HCT116 (cell line): ENCODE measurements at regions not wholly inside any gene's neighbourhood (a gene's known extent, or its start where the extent isn't known, plus 50 kb on each side); places are given as distances from the start of the nearest gene placed in this dataset.

ENCODE experiments used
- ATAC-seq: fragments of 200-7000 bp; cut with Tn5 transposase; 2 replicates; pipeline ENCODE4 v1.9.1; 2020; ENCODE audit warnings: mild to moderate bottlenecking, moderate library complexity
- BruUV-seq: library from RNA; stranded (reverse); fragments of 400-500 nt; replicated peaks from 2 replicates; lab custom pipeline; 2021; lab: Mats Ljungman, UMichigan
- CTCF ChIA-PET: fragments of 300-600 bp; sonication (Branson Sonifier 250); formaldehyde crosslinking; loops from one replicate; lab custom pipeline; 2021; ENCODE audit warnings: antibody characterized with exemption; lab: Charles Lee
- POLR2A ChIA-PET: fragments of 300-600, 350-600 bp; sonication (Branson Sonifier 250); formaldehyde crosslinking; loops from one replicate; lab custom pipeline; 2021; ENCODE audit warnings: antibody characterized with exemption; lab: Charles Lee
- RAD21 ChIA-PET, 2 experiments: fragments of 300-600 bp; sonication (Branson Sonifier 250); formaldehyde crosslinking; loops; one replicate each; lab custom pipeline; 2023; ENCODE audit warnings: low total read pairs in 2 of 2; ENCODE audit not compliant: uncharacterized antibody in 2 of 2, unreplicated experiment in 2 of 2, low non-redundant PET in 1 of 2; lab: Charles Lee
- DNase-seq: peaks from one replicate; pipeline ENCODE4 v3.0.0-alpha.2; 2010; ENCODE audit warnings: low read depth, low spot score
- H2AFZ ChIP-seq: fragments of 200-600 bp; shearing (Covaris generic), sonication (generic); 2 replicates; pipeline ENCODE4 v1.6.1; 2017; ENCODE audit warnings: low read depth, mixed run types, mixed read lengths, antibody characterized with exemption, low read length; ENCODE audit not compliant: poor library complexity, severe bottlenecking
- H3K27ac ChIP-seq: 2 replicates; pipeline ENCODE4 v1.5.1; 2012; ENCODE audit warnings: low read depth, low read length
- H3K27me3 ChIP-seq: fragments of 200-600 bp; sonication (generic); 2 replicates; pipeline ENCODE4 v1.6.1; 2016; ENCODE audit warnings: mixed run types, low read length, mixed read lengths; ENCODE audit not compliant: insufficient read depth
- H3K36me3 ChIP-seq, 2 experiments: fragments of 200-500 bp in 1 of 2; fragments of 200-600 bp in 1 of 2; sonication (Bioruptor generic) in 1 of 2; sonication (generic) in 1 of 2; 2 replicates each; pipeline versions ENCODE4 v1.5.1 to v1.6.1; 2014 to 2016; ENCODE audit warnings: low read length in 2 of 2, inconsistent platforms in 1 of 2, mixed read lengths in 1 of 2, mixed run types in 1 of 2; ENCODE audit not compliant: insufficient read depth in 2 of 2, control insufficient read depth in 1 of 2
- H3K4me1 ChIP-seq, 2 experiments: fragments of 200-600 bp in 1 of 2; sonication (generic) in 1 of 2; 2 replicates each; pipeline versions ENCODE4 v1.5.1 to v1.6.1; 2012 to 2017; ENCODE audit warnings: low read length in 2 of 2, inconsistent platforms in 1 of 2, mild to moderate bottlenecking in 1 of 2, mixed read lengths in 1 of 2, mixed run types in 1 of 2, moderate library complexity in 1 of 2; ENCODE audit not compliant: insufficient read depth in 2 of 2, control insufficient read depth in 1 of 2
- H3K4me2 ChIP-seq: fragments of 200-600 bp; sonication (generic); 2 replicates; pipeline ENCODE4 v1.6.1; 2017; ENCODE audit warnings: mixed run types, low read length, mixed read lengths
- H3K4me3 ChIP-seq, 2 experiments: fragments of 200-600 bp in 1 of 2; sonication (generic) in 1 of 2; replicated peaks in 1 of 2; 2 replicates each; pipeline ENCODE4 v1.5.1; 2011 to 2016; ENCODE audit warnings: low read length in 2 of 2, control low read depth in 1 of 2, low read depth in 1 of 2, mild to moderate bottlenecking in 1 of 2, mixed read lengths in 1 of 2, mixed run types in 1 of 2
- H3K79me2 ChIP-seq: fragments of 200-600 bp; sonication (generic); 2 replicates; pipeline ENCODE4 v1.6.1; 2017; ENCODE audit warnings: mild to moderate bottlenecking, mixed run types, low read length, moderate library complexity, mixed read lengths; ENCODE audit not compliant: insufficient read depth
- H3K9ac ChIP-seq: fragments of 200-600 bp; sonication (generic); 2 replicates; pipeline ENCODE4 v1.6.1; 2016; ENCODE audit warnings: low read length, mixed read lengths
- H3K9me2 ChIP-seq: fragments of 200-600 bp; sonication (generic), shearing (Covaris generic); 2 replicates; pipeline ENCODE4 v1.6.1; 2017; ENCODE audit warnings: mixed run types, mild to moderate bottlenecking, moderate library complexity; ENCODE audit not compliant: insufficient read depth
- H3K9me3 ChIP-seq, 2 experiments: fragments of 200-500 bp in 1 of 2; fragments of 200-600 bp in 1 of 2; sonication (Bioruptor generic) in 1 of 2; sonication (generic) in 1 of 2; 2 replicates each; pipeline ENCODE4 v1.6.1; 2014 to 2017; ENCODE audit warnings: low read length in 2 of 2, mixed read lengths in 2 of 2, inconsistent platforms in 1 of 2, low read depth in 1 of 2, mild to moderate bottlenecking in 1 of 2, mixed run types in 1 of 2, moderate library complexity in 1 of 2; ENCODE audit not compliant: control insufficient read depth in 1 of 2, insufficient read depth in 1 of 2
- H4K20me1 ChIP-seq: fragments of 200-600 bp; sonication (generic), shearing (Covaris generic); 2 replicates; pipeline ENCODE4 v1.6.1; 2017; ENCODE audit warnings: mixed run types, mild to moderate bottlenecking, moderate library complexity; ENCODE audit not compliant: insufficient read depth
- CEBPB ChIP-seq: IDR thresholded peaks from 2 replicates; pipeline ENCODE4 v1.6.1; 2012; ENCODE audit warnings: low read depth
- ELF1 ChIP-seq: IDR thresholded peaks from 2 replicates; pipeline ENCODE4 v1.6.1; 2012; ENCODE audit warnings: low read depth, borderline replicate concordance
- EZH2 ChIP-seq: fragments of 200-600 bp; sonication (generic); IDR thresholded peaks from 2 replicates; pipeline ENCODE4 v1.6.1; 2017; ENCODE audit warnings: antibody characterized with exemption, mixed run types
- JUND ChIP-seq: IDR thresholded peaks from 2 replicates; pipeline ENCODE4 v1.6.1; 2012
- POLR2AphosphoS5 ChIP-seq: IDR thresholded peaks from 2 replicates; pipeline ENCODE4 v1.6.1; 2011; ENCODE audit warnings: mild to moderate bottlenecking, low read depth, low read length, moderate library complexity
- RAD21 ChIP-seq: IDR thresholded peaks from 2 replicates; pipeline ENCODE4 v1.6.1; 2012; ENCODE audit warnings: low read depth, mild to moderate bottlenecking
- SIN3A ChIP-seq: IDR thresholded peaks from 2 replicates; pipeline ENCODE4 v1.6.1; 2012; ENCODE audit warnings: low read depth
- TCF7L2 ChIP-seq: IDR thresholded peaks from 2 replicates; pipeline ENCODE4 v1.7.0; 2011; ENCODE audit warnings: borderline replicate concordance, inconsistent platforms; ENCODE audit not compliant: insufficient read depth, insufficient read length; ENCODE audit errors: extremely low read depth
- YY1 ChIP-seq: IDR thresholded peaks from 2 replicates; pipeline ENCODE4 v1.6.1; 2011; ENCODE audit warnings: low read length, low read depth, moderate library complexity, mild to moderate bottlenecking; ENCODE audit not compliant: insufficient replicate concordance; ENCODE audit errors: extremely low read depth
- ZNF274 ChIP-seq: fragments of 200-500 bp; sonication (Bioruptor generic); IDR thresholded peaks from 2 replicates; pipeline ENCODE4 v1.6.1; 2014; ENCODE audit warnings: mild to moderate bottlenecking, low read depth, low read length, inconsistent platforms
- intact Hi-C: fragments of 100-400 bp; cut with micrococcal nuclease; formaldehyde crosslinking; loops from 2 replicates; pipeline ENCODE4 v1.10.0; 2022
- TF ChIP-seq, protein P1 (sequence below): IDR thresholded peaks from 2 replicates; pipeline ENCODE4 v1.6.1; 2012
- TF ChIP-seq, protein P2 (sequence below): IDR thresholded peaks from 2 replicates; pipeline ENCODE4 v1.6.1; 2012; ENCODE audit warnings: low read depth

DNA sequence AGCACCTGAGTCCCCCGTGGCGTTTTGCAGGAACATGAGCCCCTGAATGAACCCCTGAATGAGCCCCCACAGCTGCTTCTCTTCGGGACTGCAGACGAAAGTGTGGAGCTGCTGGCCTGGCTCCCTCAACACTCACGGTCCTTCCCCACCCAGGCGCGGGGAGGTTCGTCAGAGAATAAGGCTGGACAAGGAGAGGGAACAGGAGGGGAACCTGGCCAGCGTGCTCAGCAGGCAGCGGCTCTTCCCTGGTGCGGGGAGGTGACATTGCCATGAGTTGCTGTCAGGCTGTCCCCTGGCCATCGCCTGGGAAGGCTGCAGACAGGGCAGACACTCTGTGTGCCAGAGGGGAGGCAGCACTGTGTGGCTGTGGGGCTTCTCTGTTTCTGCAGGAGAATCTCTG lies 80.9 kb upstream of the SHH start:
- peaks cover 14 to 23% of the 10 kb centered on the region in 2 experiments; a peak in 3 of 4 replicates for H3K4me1 ChIP-seq
- H3K27me3 ChIP-seq, result no peaks in the 10 kb centered on the region
- POLR2A ChIA-PET, result no interaction called here
- H3K9ac ChIP-seq, result no peak overlapping the region
- no peak overlapping the region for H3K27ac ChIP-seq
- DNase-seq, result no peak
- no TSS peak for BruUV-seq
- no peaks in the 10 kb centered on the region for H3K36me3 ChIP-seq
- CTCF ChIA-PET, result no interaction called here
- no peaks in the 10 kb centered on the region for H3K9me3 ChIP-seq
- intact Hi-C loops, result no loop called here
- TF ChIP-seq ELF1 (no peak), TCF7L2 (no peak)
- H3K4me2 ChIP-seq, result no peak overlapping the region
- H3K9me2 ChIP-seq, result no peaks in the 10 kb centered on the region
- H4K20me1 ChIP-seq, result no peaks in the 10 kb centered on the region
- H2AFZ ChIP-seq, result no peak overlapping the region
- RAD21 ChIA-PET, result no interaction called here
- H3K79me2 ChIP-seq, result no peaks in the 10 kb centered on the region
- no peak for ATAC-seq
- no peak overlapping the region for H3K4me3 ChIP-seq

DNA sequence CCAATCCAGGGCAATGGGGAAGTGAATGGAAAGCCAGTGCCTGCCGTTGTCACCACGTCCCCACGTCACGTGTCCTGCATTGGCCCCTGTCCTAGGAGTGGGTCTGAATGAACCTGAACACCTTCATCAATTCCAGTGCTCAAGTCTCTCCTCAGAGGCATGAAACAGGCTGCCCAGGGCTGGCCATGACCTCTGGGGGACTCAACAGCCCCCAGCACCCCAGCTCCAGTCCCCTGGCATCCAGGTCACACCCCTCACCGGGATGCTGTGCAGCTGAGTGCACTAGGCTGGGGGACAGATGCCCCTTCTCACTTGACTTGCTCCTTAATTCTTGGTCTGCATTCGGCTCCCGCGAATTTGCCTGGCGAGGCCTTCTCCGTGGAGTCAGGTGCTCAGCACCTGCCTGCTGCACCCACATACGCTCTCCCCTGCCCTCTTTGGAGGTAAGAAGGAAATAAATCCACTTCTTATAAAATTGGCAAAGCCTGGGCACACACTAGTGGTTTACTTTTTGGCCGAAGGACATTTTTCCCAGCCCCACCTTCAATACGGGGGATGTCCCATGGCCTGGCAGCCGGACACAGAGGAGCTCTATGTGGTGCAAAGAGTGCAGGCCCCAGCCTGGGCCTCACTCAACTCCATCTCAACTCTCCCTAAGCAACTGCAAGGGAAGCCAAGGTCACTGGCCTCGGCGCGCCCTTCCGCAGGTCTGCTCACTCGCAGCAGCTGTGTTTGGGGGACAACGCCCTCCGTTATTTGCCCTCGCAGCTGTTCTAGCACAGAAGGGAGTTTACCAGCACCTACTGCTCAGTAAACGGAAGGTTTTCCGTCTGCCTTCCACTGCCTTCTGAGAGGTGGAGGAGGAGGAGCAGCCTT lies 77.6 kb upstream of the SHH start:
- H3K27me3 ChIP-seq, result no peaks in the 10 kb centered on the region
- H3K9me2 ChIP-seq, result no peaks in the 10 kb centered on the region
- H3K4me1 ChIP-seq, result peaks cover 0 to 5% of the 10 kb centered on the region in 2 experiments; a peak in 1 of 4 replicates
- intact Hi-C loops, result no loop called here
- H4K20me1 ChIP-seq, result no peaks in the 10 kb centered on the region
- no peak overlapping the region for H3K27ac ChIP-seq
- no peak overlapping the region for H3K4me2 ChIP-seq
- CTCF ChIA-PET, result no interaction called here
- no peaks in the 10 kb centered on the region for H3K36me3 ChIP-seq
- POLR2A ChIA-PET, result no interaction called here
- DNase-seq (no peak), ATAC-seq (no peak)
- TF ChIP-seq JUND (no peak), RAD21 (no peak), ZNF274 (no peak), CEBPB (no peak), YY1 (no peak), SIN3A (no peak), EZH2 (no peak), POLR2AphosphoS5 (no peak)
- TF ChIP-seq, protein P1, sequence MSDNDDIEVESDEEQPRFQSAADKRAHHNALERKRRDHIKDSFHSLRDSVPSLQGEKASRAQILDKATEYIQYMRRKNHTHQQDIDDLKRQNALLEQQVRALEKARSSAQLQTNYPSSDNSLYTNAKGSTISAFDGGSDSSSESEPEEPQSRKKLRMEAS, result no peak
- TF ChIP-seq, protein P2, sequence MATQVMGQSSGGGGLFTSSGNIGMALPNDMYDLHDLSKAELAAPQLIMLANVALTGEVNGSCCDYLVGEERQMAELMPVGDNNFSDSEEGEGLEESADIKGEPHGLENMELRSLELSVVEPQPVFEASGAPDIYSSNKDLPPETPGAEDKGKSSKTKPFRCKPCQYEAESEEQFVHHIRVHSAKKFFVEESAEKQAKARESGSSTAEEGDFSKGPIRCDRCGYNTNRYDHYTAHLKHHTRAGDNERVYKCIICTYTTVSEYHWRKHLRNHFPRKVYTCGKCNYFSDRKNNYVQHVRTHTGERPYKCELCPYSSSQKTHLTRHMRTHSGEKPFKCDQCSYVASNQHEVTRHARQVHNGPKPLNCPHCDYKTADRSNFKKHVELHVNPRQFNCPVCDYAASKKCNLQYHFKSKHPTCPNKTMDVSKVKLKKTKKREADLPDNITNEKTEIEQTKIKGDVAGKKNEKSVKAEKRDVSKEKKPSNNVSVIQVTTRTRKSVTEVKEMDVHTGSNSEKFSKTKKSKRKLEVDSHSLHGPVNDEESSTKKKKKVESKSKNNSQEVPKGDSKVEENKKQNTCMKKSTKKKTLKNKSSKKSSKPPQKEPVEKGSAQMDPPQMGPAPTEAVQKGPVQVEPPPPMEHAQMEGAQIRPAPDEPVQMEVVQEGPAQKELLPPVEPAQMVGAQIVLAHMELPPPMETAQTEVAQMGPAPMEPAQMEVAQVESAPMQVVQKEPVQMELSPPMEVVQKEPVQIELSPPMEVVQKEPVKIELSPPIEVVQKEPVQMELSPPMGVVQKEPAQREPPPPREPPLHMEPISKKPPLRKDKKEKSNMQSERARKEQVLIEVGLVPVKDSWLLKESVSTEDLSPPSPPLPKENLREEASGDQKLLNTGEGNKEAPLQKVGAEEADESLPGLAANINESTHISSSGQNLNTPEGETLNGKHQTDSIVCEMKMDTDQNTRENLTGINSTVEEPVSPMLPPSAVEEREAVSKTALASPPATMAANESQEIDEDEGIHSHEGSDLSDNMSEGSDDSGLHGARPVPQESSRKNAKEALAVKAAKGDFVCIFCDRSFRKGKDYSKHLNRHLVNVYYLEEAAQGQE, result no peak
- no peak overlapping the region for H3K4me3 ChIP-seq
- RAD21 ChIA-PET, result no interaction called here
- H2AFZ ChIP-seq, result no peak overlapping the region
- no TSS peak for BruUV-seq
- H3K9ac ChIP-seq, result no peak overlapping the region
- no peaks in the 10 kb centered on the region for H3K79me2 ChIP-seq
- no peaks in the 10 kb centered on the region for H3K9me3 ChIP-seq
